ENCODE measurements at regions not wholly inside any gene's neighbourhood (a gene's known extent, or its start where the extent isn't known, plus 50 kb on each side); places are given as distances from the start of the nearest gene placed in this dataset.

DNA sequence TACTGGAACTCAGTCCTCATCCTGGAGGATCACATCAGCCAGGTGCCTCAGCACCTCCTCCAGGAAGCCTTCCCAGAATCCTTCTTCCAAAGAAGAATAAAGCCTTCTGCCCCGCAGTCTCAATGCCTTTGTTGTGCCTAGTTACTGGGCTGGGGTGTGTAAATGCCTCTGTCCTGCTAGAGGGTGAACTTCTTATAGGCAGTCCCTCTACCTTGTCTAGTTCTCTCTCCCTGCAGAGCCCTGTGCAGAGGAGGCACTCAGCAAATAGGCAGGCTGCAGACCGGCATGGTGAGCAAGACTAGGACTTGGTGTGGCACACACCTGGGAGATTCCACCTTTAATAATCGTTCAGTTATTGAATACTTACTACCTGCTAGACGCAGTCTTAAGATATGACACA is 104.7 kb upstream of the PCBD1 start:
- intact Hi-C loops (cut with micrococcal nuclease; ENCODE audit: unreplicated experiment) = no loop called here
- TF ChIP-seq TCF7L2 (IDR thresholded peaks at IDR 0.05; ENCODE audit: low read depth, low read length) = no peak
- DNase-seq (ENCODE audit: low read depth, low spot score) = no peak

DNA sequence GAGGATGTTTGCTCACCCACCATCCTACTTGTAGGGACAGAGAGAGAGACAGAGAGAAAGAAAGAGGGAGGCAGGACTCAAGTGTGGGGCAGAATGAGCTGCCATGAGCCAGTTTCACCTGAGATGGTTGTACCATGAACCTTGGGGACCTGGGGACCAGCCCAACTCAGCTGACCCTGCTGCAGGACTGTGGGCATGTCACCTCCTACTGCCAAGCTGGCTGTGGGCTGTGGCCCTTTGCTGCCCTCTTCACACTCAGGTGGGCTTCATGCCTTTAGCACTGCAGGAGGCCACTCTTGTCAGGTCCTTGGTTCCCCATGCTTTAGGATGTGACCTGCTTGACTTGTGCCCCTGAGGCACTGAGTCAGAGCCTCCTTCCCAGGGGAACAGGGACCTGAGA is 108.2 kb upstream of the PCBD1 start:
- POLR2A ChIA-PET = no interaction called here
- H3K4me1 ChIP-seq (ENCODE audit: control insufficient read depth, insufficient read depth, low read length) = no peaks in the 10 kb centered on the region
- H3K9me3 ChIP-seq (ENCODE audit: control insufficient read depth, insufficient read depth, low read depth, low read length) = no peaks in the 10 kb centered on the region
- no peak overlapping the region for H3K4me3 ChIP-seq (ENCODE audit: low read depth in 2 of 2, low read length in 2 of 2)
- BruUV-seq (replicated peaks) = no TSS peak
- CTCF ChIA-PET = no interaction called here
- in situ Hi-C loops (cut with HindIII; ENCODE audit: low pct_unique_long_range_greater_than_20kb, low sequenced_read_pairs) = no loop called here
- peaks cover 31% of the 10 kb centered on the region for H3K27me3 ChIP-seq (ENCODE audit: control insufficient read depth, insufficient read depth, low read length)
- intact Hi-C loops (cut with micrococcal nuclease; ENCODE audit: unreplicated experiment) = no loop called here
- ATAC-seq = no peak
- no peaks in the 10 kb centered on the region for H3K36me3 ChIP-seq (ENCODE audit: control insufficient read depth, insufficient read depth, low read length)
- DNase-seq (ENCODE audit: low read depth, low spot score) = no peak
- H3K27ac ChIP-seq (ENCODE audit: low read length) = no peak overlapping the region
- TF ChIP-seq REST (IDR thresholded peaks at IDR 0.05; ENCODE audit: insufficient read depth in 1 of 2, low read depth in 2 of 2, low read length in 1 of 2) (no peak), POLR2AphosphoS5 (IDR thresholded peaks at IDR 0.05; ENCODE audit: low read depth, low read length) (no peak), SIN3A (IDR thresholded peaks at IDR 0.05; ENCODE audit: borderline replicate concordance, insufficient read depth, low read depth, low read length) (no peak), TCF7L2 (IDR thresholded peaks at IDR 0.05; ENCODE audit: low read depth, low read length) (no peak)
- TF ChIP-seq, protein P1, sequence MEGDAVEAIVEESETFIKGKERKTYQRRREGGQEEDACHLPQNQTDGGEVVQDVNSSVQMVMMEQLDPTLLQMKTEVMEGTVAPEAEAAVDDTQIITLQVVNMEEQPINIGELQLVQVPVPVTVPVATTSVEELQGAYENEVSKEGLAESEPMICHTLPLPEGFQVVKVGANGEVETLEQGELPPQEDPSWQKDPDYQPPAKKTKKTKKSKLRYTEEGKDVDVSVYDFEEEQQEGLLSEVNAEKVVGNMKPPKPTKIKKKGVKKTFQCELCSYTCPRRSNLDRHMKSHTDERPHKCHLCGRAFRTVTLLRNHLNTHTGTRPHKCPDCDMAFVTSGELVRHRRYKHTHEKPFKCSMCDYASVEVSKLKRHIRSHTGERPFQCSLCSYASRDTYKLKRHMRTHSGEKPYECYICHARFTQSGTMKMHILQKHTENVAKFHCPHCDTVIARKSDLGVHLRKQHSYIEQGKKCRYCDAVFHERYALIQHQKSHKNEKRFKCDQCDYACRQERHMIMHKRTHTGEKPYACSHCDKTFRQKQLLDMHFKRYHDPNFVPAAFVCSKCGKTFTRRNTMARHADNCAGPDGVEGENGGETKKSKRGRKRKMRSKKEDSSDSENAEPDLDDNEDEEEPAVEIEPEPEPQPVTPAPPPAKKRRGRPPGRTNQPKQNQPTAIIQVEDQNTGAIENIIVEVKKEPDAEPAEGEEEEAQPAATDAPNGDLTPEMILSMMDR (IDR thresholded peaks at IDR 0.05) = no peak

More for the DNA sequence above, 104.7 kb upstream of the PCBD1 start:
- Histone ChIP-seq H3K27me3 (ENCODE audit: control insufficient read depth, insufficient read depth, low read length) (peaks cover 29% of the 10 kb centered on the region), H3K36me3 (ENCODE audit: control insufficient read depth, insufficient read depth, low read length) (no peaks in the 10 kb centered on the region), H3K4me1 (ENCODE audit: control insufficient read depth, insufficient read depth, low read length) (no peaks in the 10 kb centered on the region), H3K9me3 (ENCODE audit: control insufficient read depth, insufficient read depth, low read depth, low read length) (no peaks in the 10 kb centered on the region), H3K27ac (ENCODE audit: low read length) (no peak overlapping the region), H3K4me3 (ENCODE audit: low read depth in 2 of 2, low read length in 2 of 2) (no peak overlapping the region)
- in situ Hi-C loops (cut with HindIII; ENCODE audit: low pct_unique_long_range_greater_than_20kb, low sequenced_read_pairs) = no loop called here
- no peak for ATAC-seq
- CTCF ChIA-PET = no interaction called here
- BruUV-seq (replicated peaks) = no TSS peak
- POLR2A ChIA-PET = no interaction called here

DNA sequence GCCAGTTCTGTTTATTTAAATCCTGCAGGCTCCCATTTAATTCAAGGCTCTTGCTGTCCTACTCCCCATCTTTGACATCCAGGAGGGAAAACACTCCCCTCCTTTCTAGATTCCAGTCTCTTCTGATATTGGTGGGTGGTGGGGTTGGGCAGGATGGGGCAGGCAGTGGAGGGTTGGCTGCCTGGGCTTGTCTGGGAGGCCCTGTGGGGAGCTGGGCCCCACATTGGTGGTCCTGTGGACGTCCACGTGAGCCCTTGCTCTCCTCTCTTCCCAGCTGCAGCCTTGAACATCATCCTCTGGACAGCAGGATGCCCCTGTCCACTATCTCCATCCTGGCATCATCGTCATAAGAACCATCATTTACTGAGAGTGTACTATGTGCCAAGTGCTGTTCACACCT is 108.9 kb upstream of the PCBD1 start:
- intact Hi-C loops (cut with micrococcal nuclease; ENCODE audit: unreplicated experiment) = no loop called here
- no TSS peak for BruUV-seq (replicated peaks)
- in situ Hi-C loops (cut with HindIII; ENCODE audit: low pct_unique_long_range_greater_than_20kb, low sequenced_read_pairs) = no loop called here
- DNase-seq (ENCODE audit: low read depth, low spot score) (no peak), ATAC-seq (no peak)
- Histone ChIP-seq H3K27ac (ENCODE audit: low read length) (no peak overlapping the region), H3K4me3 (ENCODE audit: low read depth in 2 of 2, low read length in 2 of 2) (no peak overlapping the region), H3K4me1 (ENCODE audit: control insufficient read depth, insufficient read depth, low read length) (no peaks in the 10 kb centered on the region), H3K9me3 (ENCODE audit: control insufficient read depth, insufficient read depth, low read depth, low read length) (no peaks in the 10 kb centered on the region), H3K27me3 (ENCODE audit: control insufficient read depth, insufficient read depth, low read length) (peaks cover 33% of the 10 kb centered on the region), H3K36me3 (ENCODE audit: control insufficient read depth, insufficient read depth, low read length) (no peaks in the 10 kb centered on the region)
- POLR2A ChIA-PET = no interaction called here
- TF ChIP-seq POLR2AphosphoS5 (IDR thresholded peaks at IDR 0.05; ENCODE audit: low read depth, low read length) (no peak), REST (IDR thresholded peaks at IDR 0.05; ENCODE audit: insufficient read depth in 1 of 2, low read depth in 2 of 2, low read length in 1 of 2) (no peak)
- CTCF ChIA-PET = no interaction called here

All from Panc1 (cell line).